Neural cell (in vitro differentiated cells): ENCODE measurements at regions not wholly inside any gene's neighbourhood (a gene's known extent, or its start where the extent isn't known, plus 50 kb on each side); places are given as distances from the start of the nearest gene placed in this dataset.

ENCODE experiments used
- H2AFZ ChIP-seq: fragments of 200-600, 300-800 bp; sonication (generic), shearing (Covaris generic); 2 replicates; pipeline ENCODE4 v1.6.0; 2014; ENCODE audit warnings: low read depth, mild to moderate bottlenecking, antibody characterized with exemption, low read length, moderate library complexity
- H3F3A ChIP-seq: fragments of 200-600 bp; shearing (Covaris generic); 2 replicates; pipeline ENCODE4 v1.6.1; 2016; ENCODE audit warnings: mild to moderate bottlenecking, moderate library complexity, mixed read lengths, antibody characterized with exemption, low read length; ENCODE audit not compliant: insufficient read depth, poor library complexity, severe bottlenecking
- H3K27ac ChIP-seq: fragments of 200-600, 300-800 bp; sonication (generic), shearing (Covaris generic); 2 replicates; pipeline ENCODE4 v1.5.1; 2014; ENCODE audit warnings: mild to moderate bottlenecking, low read length, moderate library complexity
- H3K27me3 ChIP-seq: fragments of 300-800, 200-600 bp; sonication (generic), shearing (Covaris generic); 2 replicates; pipeline ENCODE4 v1.6.0; 2014; ENCODE audit warnings: mild to moderate bottlenecking, low read depth, low read length, moderate library complexity; ENCODE audit not compliant: insufficient read depth
- H3K36me3 ChIP-seq: fragments of 300-800, 200-600 bp; sonication (generic), shearing (Covaris generic); 2 replicates; pipeline ENCODE4 v1.5.1; 2014; ENCODE audit warnings: mild to moderate bottlenecking, antibody characterized with exemption, low read length, moderate library complexity; ENCODE audit not compliant: insufficient read depth
- H3K4me2 ChIP-seq: fragments of 300-800, 200-600 bp; sonication (generic), shearing (Covaris generic); 2 replicates; pipeline ENCODE4 v1.6.0; 2014; ENCODE audit warnings: mild to moderate bottlenecking, low read length
- H3K4me3 ChIP-seq: fragments of 300-800, 200-600 bp; sonication (generic), shearing (Covaris generic); 2 replicates; pipeline ENCODE4 v1.5.1; 2014; ENCODE audit warnings: mild to moderate bottlenecking, low read length, moderate library complexity
- H3K79me2 ChIP-seq: fragments of 200-600 bp; shearing (Covaris generic); replicated peaks from 2 replicates; pipeline ENCODE4 v1.6.0; 2014; ENCODE audit warnings: mild to moderate bottlenecking, low read length, moderate library complexity; ENCODE audit not compliant: insufficient read depth
- H3K9ac ChIP-seq: fragments of 300-800, 200-600 bp; sonication (generic), shearing (Covaris generic); 2 replicates; pipeline ENCODE4 v1.6.1; 2016; ENCODE audit warnings: mild to moderate bottlenecking, low read length, mixed read lengths
- H3K9me2 ChIP-seq: fragments of 200-600 bp; shearing (Covaris generic); 2 replicates; pipeline ENCODE4 v1.6.1; 2016; ENCODE audit warnings: mild to moderate bottlenecking, low read length, mixed read lengths; ENCODE audit not compliant: insufficient read depth
- H3K9me3 ChIP-seq: fragments of 200-600, 300-800 bp; sonication (generic), shearing (Covaris generic); 2 replicates; pipeline ENCODE4 v1.6.1; 2016; ENCODE audit warnings: mild to moderate bottlenecking, mixed run types, low read length, moderate library complexity, mixed read lengths
- H4K20me1 ChIP-seq: fragments of 200-600 bp; shearing (Covaris generic); 2 replicates; pipeline ENCODE4 v1.6.1; 2016; ENCODE audit warnings: mild to moderate bottlenecking, mixed run types; ENCODE audit not compliant: insufficient read depth
- EP300 ChIP-seq: fragments of 450-650 bp; conservative IDR thresholded peaks from 2 replicates; pipeline ENCODE4 v1.6.1; 2014; ENCODE audit warnings: antibody characterized with exemption, mild to moderate bottlenecking, moderate library complexity; ENCODE audit not compliant: poor library complexity, severe bottlenecking
- EZH2 ChIP-seq: fragments of 200-600, 300-800 bp; shearing (Covaris generic), sonication (generic); IDR thresholded peaks from 2 replicates; pipeline ENCODE4 v1.6.1; 2014; ENCODE audit warnings: antibody characterized with exemption, low read length, borderline replicate concordance, mild to moderate bottlenecking; ENCODE audit not compliant: insufficient read depth, poor library complexity, severe bottlenecking
- MXI1 ChIP-seq: fragments of 450-650 bp; conservative IDR thresholded peaks from 2 replicates; pipeline ENCODE4 v1.6.1; 2014; ENCODE audit warnings: antibody characterized with exemption, mild to moderate bottlenecking; ENCODE audit not compliant: poor library complexity, severe bottlenecking
- POLR2AphosphoS5 ChIP-seq: IDR thresholded peaks from 2 replicates; pipeline ENCODE4 v1.6.1; 2012
- RAD21 ChIP-seq: fragments of 450-650 bp; conservative IDR thresholded peaks from 2 replicates; pipeline ENCODE4 v1.6.1; 2014; ENCODE audit warnings: antibody characterized with exemption, mild to moderate bottlenecking, moderate library complexity
- SMC3 ChIP-seq: fragments of 450-650 bp; conservative IDR thresholded peaks from 2 replicates; pipeline ENCODE4 v1.6.1; 2014; ENCODE audit warnings: antibody characterized with exemption, mild to moderate bottlenecking, moderate library complexity; ENCODE audit not compliant: poor library complexity
- TAF1 ChIP-seq: IDR thresholded peaks from 2 replicates; pipeline ENCODE4 v1.6.1; 2012; ENCODE audit warnings: low read depth
- TF ChIP-seq, protein P1 (sequence below): fragments of 450-650 bp; IDR thresholded peaks from 2 replicates; pipeline ENCODE4 v1.5.1; 2014; ENCODE audit warnings: antibody characterized with exemption, mild to moderate bottlenecking, moderate library complexity; ENCODE audit not compliant: poor library complexity, severe bottlenecking
- TF ChIP-seq, protein P2 (sequence below): IDR thresholded peaks from 2 replicates; pipeline ENCODE4 v1.6.1; 2012; ENCODE audit warnings: borderline replicate concordance

GRCh38 chr4:151824656-151825055 lies 63.8 kb upstream of the GATB start:
- Histone ChIP-seq H3K36me3 (no peaks in the 10 kb centered on the region), H3K9me2 (no peaks in the 10 kb centered on the region), H3F3A (no peaks in the 10 kb centered on the region), H3K9ac (no peak overlapping the region), H3K27me3 (no peaks in the 10 kb centered on the region), H3K4me2 (no peak overlapping the region), H2AFZ (no peak overlapping the region), H3K27ac (no peak overlapping the region), H3K4me3 (no peak overlapping the region), H4K20me1 (no peaks in the 10 kb centered on the region), H3K79me2 (no peaks in the 10 kb centered on the region), H3K9me3 (no peaks in the 10 kb centered on the region)
- TF ChIP-seq MXI1 (no peak), RAD21 (no peak), EP300 (no peak), EZH2 (no peak), SMC3 (no peak), POLR2AphosphoS5 (no peak), TAF1 (no peak)
- TF ChIP-seq, protein P1, sequence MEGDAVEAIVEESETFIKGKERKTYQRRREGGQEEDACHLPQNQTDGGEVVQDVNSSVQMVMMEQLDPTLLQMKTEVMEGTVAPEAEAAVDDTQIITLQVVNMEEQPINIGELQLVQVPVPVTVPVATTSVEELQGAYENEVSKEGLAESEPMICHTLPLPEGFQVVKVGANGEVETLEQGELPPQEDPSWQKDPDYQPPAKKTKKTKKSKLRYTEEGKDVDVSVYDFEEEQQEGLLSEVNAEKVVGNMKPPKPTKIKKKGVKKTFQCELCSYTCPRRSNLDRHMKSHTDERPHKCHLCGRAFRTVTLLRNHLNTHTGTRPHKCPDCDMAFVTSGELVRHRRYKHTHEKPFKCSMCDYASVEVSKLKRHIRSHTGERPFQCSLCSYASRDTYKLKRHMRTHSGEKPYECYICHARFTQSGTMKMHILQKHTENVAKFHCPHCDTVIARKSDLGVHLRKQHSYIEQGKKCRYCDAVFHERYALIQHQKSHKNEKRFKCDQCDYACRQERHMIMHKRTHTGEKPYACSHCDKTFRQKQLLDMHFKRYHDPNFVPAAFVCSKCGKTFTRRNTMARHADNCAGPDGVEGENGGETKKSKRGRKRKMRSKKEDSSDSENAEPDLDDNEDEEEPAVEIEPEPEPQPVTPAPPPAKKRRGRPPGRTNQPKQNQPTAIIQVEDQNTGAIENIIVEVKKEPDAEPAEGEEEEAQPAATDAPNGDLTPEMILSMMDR, result no peak
- TF ChIP-seq, protein P2, sequence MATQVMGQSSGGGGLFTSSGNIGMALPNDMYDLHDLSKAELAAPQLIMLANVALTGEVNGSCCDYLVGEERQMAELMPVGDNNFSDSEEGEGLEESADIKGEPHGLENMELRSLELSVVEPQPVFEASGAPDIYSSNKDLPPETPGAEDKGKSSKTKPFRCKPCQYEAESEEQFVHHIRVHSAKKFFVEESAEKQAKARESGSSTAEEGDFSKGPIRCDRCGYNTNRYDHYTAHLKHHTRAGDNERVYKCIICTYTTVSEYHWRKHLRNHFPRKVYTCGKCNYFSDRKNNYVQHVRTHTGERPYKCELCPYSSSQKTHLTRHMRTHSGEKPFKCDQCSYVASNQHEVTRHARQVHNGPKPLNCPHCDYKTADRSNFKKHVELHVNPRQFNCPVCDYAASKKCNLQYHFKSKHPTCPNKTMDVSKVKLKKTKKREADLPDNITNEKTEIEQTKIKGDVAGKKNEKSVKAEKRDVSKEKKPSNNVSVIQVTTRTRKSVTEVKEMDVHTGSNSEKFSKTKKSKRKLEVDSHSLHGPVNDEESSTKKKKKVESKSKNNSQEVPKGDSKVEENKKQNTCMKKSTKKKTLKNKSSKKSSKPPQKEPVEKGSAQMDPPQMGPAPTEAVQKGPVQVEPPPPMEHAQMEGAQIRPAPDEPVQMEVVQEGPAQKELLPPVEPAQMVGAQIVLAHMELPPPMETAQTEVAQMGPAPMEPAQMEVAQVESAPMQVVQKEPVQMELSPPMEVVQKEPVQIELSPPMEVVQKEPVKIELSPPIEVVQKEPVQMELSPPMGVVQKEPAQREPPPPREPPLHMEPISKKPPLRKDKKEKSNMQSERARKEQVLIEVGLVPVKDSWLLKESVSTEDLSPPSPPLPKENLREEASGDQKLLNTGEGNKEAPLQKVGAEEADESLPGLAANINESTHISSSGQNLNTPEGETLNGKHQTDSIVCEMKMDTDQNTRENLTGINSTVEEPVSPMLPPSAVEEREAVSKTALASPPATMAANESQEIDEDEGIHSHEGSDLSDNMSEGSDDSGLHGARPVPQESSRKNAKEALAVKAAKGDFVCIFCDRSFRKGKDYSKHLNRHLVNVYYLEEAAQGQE, result no peak

- H3K4me2 ChIP-seq, result no peak overlapping the region
- TF ChIP-seq MXI1 (no peak), TAF1 (no peak), EZH2 (no peak), POLR2AphosphoS5 (no peak), EP300 (no peak), SMC3 (no peak), RAD21 (no peak)
- TF ChIP-seq, protein P1, result no peak
- TF ChIP-seq, protein P2, result no peak
- H3K36me3 ChIP-seq, result no peaks in the 10 kb centered on the region
- H2AFZ ChIP-seq, result no peak overlapping the region
- H3K9me3 ChIP-seq, result no peaks in the 10 kb centered on the region
- no peaks in the 10 kb centered on the region for H4K20me1 ChIP-seq
- no peaks in the 10 kb centered on the region for H3K27me3 ChIP-seq
- no peaks in the 10 kb centered on the region for H3K79me2 ChIP-seq
- no peak overlapping the region for H3K4me3 ChIP-seq
- H3K9me2 ChIP-seq, result no peaks in the 10 kb centered on the region
- H3F3A ChIP-seq, result no peaks in the 10 kb centered on the region
- H3K27ac ChIP-seq, result no peak overlapping the region
- H3K9ac ChIP-seq, result no peak overlapping the region
Observed at GRCh38 chr4:151822331-151822730, 61.5 kb upstream of the GATB start.
